ENCODE measurements at regions not wholly inside any gene's neighbourhood (a gene's known extent, or its start where the extent isn't known, plus 50 kb on each side); places are given as distances from the start of the nearest gene placed in this dataset.

GRCh38 chr9:16245756-16246440, 624.6 kb downstream of the BNC2 start:
- no peak for DNase-seq (ENCODE audit: low spot score)

GRCh38 chr9:16246785-16247184, 623.7 kb downstream of the BNC2 start:
- no peak for DNase-seq (ENCODE audit: low spot score)

- DNase-seq (ENCODE audit: low spot score): no peak
These were observed 623.1 kb downstream of the BNC2 start for GRCh38 chr9:16247188-16247875.

- DNase-seq (ENCODE audit: low spot score): no peak
These were observed 621.6 kb downstream of the BNC2 start for GRCh38 chr9:16248822-16249221.

- no peak for DNase-seq (ENCODE audit: low spot score)
These were observed 617.9 kb downstream of the BNC2 start for GRCh38 chr9:16252616-16253015.

- DNase-seq (ENCODE audit: low spot score): no peak
These were observed 615.8 kb downstream of the BNC2 start for GRCh38 chr9:16254674-16255073.

- no peak for DNase-seq (ENCODE audit: low spot score)
These were observed 615.3 kb downstream of the BNC2 start for GRCh38 chr9:16255217-16255616.

- DNase-seq (ENCODE audit: low spot score): peak; percentile 6
These were observed 612.9 kb downstream of the BNC2 start for GRCh38 chr9:16257604-16258003.

- no peak for DNase-seq (ENCODE audit: low spot score)
These were observed 612.3 kb downstream of the BNC2 start for GRCh38 chr9:16258191-16258590.

GRCh38 chr9:16258708-16259107, 611.8 kb downstream of the BNC2 start:
- no peak for DNase-seq (ENCODE audit: low spot score)

- DNase-seq (ENCODE audit: low spot score): no peak
These were observed 607.8 kb downstream of the BNC2 start for GRCh38 chr9:16262477-16263261.

GRCh38 chr9:16265688-16266087, 604.8 kb downstream of the BNC2 start:
- DNase-seq (ENCODE audit: low spot score): no peak

GRCh38 chr9:16266648-16267276, 603.7 kb downstream of the BNC2 start:
- DNase-seq (ENCODE audit: low spot score): peak; percentile 31

GRCh38 chr9:16267281-16268066, 603.0 kb downstream of the BNC2 start:
- DNase-seq (ENCODE audit: low spot score): no peak

GRCh38 chr9:16268067-16268881, 602.2 kb downstream of the BNC2 start:
- DNase-seq (ENCODE audit: low spot score): no peak

- DNase-seq (ENCODE audit: low spot score): no peak
These were observed 598.5 kb downstream of the BNC2 start for GRCh38 chr9:16271967-16272366.

GRCh38 chr9:16272776-16273175, 597.7 kb downstream of the BNC2 start:
- no peak for DNase-seq (ENCODE audit: low spot score)

GRCh38 chr9:16275795-16276624, 594.5 kb downstream of the BNC2 start:
- no peak for DNase-seq (ENCODE audit: low spot score)

GRCh38 chr9:16276866-16277265, 593.6 kb downstream of the BNC2 start:
- DNase-seq (ENCODE audit: low spot score): no peak

GRCh38 chr9:16277471-16277960, 593.0 kb downstream of the BNC2 start:
- no peak for DNase-seq (ENCODE audit: low spot score)
